Karpas-422 (cell line): ENCODE measurements at regions not wholly inside any gene's neighbourhood (a gene's known extent, or its start where the extent isn't known, plus 50 kb on each side); places are given as distances from the start of the nearest gene placed in this dataset.

Experiments used
- DNase-seq: peaks from one replicate; pipeline ENCODE4 v3.0.0-alpha.2; 2015
- H2AFZ ChIP-seq: fragments of 200-600 bp; sonication (generic); 2 replicates; pipeline ENCODE4 v1.6.1; 2014; ENCODE audit warnings: antibody characterized with exemption, low read length, mixed read lengths
- H3K27ac ChIP-seq: fragments of 200-600 bp; sonication (generic); 2 replicates; pipeline ENCODE4 v1.5.1; 2014; ENCODE audit warnings: mild to moderate bottlenecking, low read length, moderate library complexity
- H3K27me3 ChIP-seq: fragments of 200-600 bp; sonication (generic); 2 replicates; pipeline ENCODE4 v1.6.1; 2014; ENCODE audit warnings: low read length, mixed read lengths
- H3K36me3 ChIP-seq: fragments of 200-600 bp; sonication (generic); 2 replicates; pipeline ENCODE4 v1.6.1; 2014; ENCODE audit warnings: low read length, mixed read lengths; ENCODE audit not compliant: insufficient read depth
- H3K4me1 ChIP-seq: fragments of 200-600 bp; sonication (generic); 2 replicates; pipeline ENCODE4 v1.6.1; 2014; ENCODE audit warnings: mild to moderate bottlenecking, low read length, mixed read lengths
- H3K4me2 ChIP-seq: fragments of 200-600 bp; sonication (generic); 2 replicates; pipeline ENCODE4 v1.6.1; 2014; ENCODE audit warnings: low read length, low read depth, mild to moderate bottlenecking; ENCODE audit not compliant: poor library complexity, severe bottlenecking
- H3K4me3 ChIP-seq: fragments of 200-600 bp; sonication (generic); 2 replicates; pipeline ENCODE4 v1.5.1; 2014; ENCODE audit warnings: mild to moderate bottlenecking, antibody characterized with exemption, low read length, mixed read lengths
- H3K79me2 ChIP-seq: fragments of 200-600 bp; sonication (generic); 2 replicates; pipeline ENCODE4 v1.6.1; 2014; ENCODE audit warnings: mild to moderate bottlenecking, low read length, mixed read lengths
- H3K9ac ChIP-seq: fragments of 200-600 bp; sonication (generic); 2 replicates; pipeline ENCODE4 v1.6.0; 2014; ENCODE audit warnings: low read length
- H3K9me2 ChIP-seq: fragments of 200-600 bp; sonication (generic), shearing (Covaris generic); replicated peaks from 2 replicates; pipeline ENCODE4 v1.6.0; 2014; ENCODE audit warnings: mild to moderate bottlenecking, low read length, moderate library complexity; ENCODE audit not compliant: insufficient read depth
- H3K9me3 ChIP-seq: fragments of 300-700, 200-600 bp; sonication (generic); 2 replicates; pipeline ENCODE4 v1.6.1; 2014; ENCODE audit warnings: low read length, mixed read lengths
- H4K20me1 ChIP-seq: fragments of 200-600 bp; sonication (generic); 2 replicates; pipeline ENCODE4 v1.6.1; 2014; ENCODE audit warnings: mild to moderate bottlenecking, antibody characterized with exemption, low read length, low read depth; ENCODE audit not compliant: insufficient read depth

GRCh38 chr4:11512871-11513270 is 84.2 kb upstream of the HS3ST1 start:
- no peaks in the 10 kb centered on the region for H3K27me3 ChIP-seq
- peaks cover 3% of the 10 kb centered on the region; the same call in 1 of the 2 replicates for H3K9me3 ChIP-seq
- H3K27ac ChIP-seq, result no peak overlapping the region
- no peaks in the 10 kb centered on the region for H3K79me2 ChIP-seq
- H3K36me3 ChIP-seq, result no peaks in the 10 kb centered on the region
- no peak overlapping the region for H2AFZ ChIP-seq
- no peak overlapping the region for H3K4me3 ChIP-seq
- H3K4me2 ChIP-seq, result no peak overlapping the region
- H3K4me1 ChIP-seq, result no peaks in the 10 kb centered on the region
- H3K9me2 ChIP-seq, result no peaks in the 10 kb centered on the region
- H3K9ac ChIP-seq, result no peak overlapping the region
- H4K20me1 ChIP-seq, result no peaks in the 10 kb centered on the region
- no peak for DNase-seq

GRCh38 chr4:11511321-11511720 is 82.6 kb upstream of the HS3ST1 start:
- H4K20me1 ChIP-seq, result no peaks in the 10 kb centered on the region
- H3K36me3 ChIP-seq, result no peaks in the 10 kb centered on the region
- DNase-seq, result no peak
- no peaks in the 10 kb centered on the region for H3K4me1 ChIP-seq
- H3K27ac ChIP-seq, result no peak overlapping the region
- H3K9me2 ChIP-seq, result no peaks in the 10 kb centered on the region
- no peak overlapping the region for H3K4me2 ChIP-seq
- H2AFZ ChIP-seq, result no peak overlapping the region
- H3K9ac ChIP-seq, result no peak overlapping the region
- no peak overlapping the region for H3K4me3 ChIP-seq
- H3K27me3 ChIP-seq, result no peaks in the 10 kb centered on the region
- H3K9me3 ChIP-seq, result peaks cover 3% of the 10 kb centered on the region; the same call in 1 of the 2 replicates
- H3K79me2 ChIP-seq, result no peaks in the 10 kb centered on the region

DNA sequence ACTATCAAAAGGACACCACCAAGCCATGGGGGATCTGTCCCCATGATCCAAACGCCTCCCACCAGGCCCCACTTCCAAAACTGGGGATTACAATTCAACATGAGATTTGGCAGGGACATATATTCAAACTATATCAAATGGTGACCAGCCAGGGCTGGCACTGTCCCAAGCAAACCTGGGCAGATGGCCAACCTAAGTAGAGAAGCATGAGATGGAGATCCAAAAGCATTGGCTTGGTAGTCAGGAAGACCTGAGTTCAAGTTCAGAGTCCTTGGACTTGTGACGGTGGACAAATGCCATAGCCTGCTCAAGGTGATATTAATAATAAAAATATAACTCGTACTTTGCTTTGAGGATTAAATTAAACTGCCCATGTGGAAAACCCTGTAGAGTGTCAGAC is 79.2 kb upstream of the HS3ST1 start:
- no peak for DNase-seq

GRCh38 chr4:11506194-11506593 is 77.5 kb upstream of the HS3ST1 start:
- Histone ChIP-seq H3K4me3 (no peak overlapping the region), H4K20me1 (no peaks in the 10 kb centered on the region), H3K9me2 (no peaks in the 10 kb centered on the region), H3K27ac (no peak overlapping the region), H3K9ac (no peak overlapping the region), H3K79me2 (no peaks in the 10 kb centered on the region), H2AFZ (no peak overlapping the region), H3K4me1 (no peaks in the 10 kb centered on the region), H3K9me3 (peaks cover 19% of the 10 kb centered on the region), H3K27me3 (no peaks in the 10 kb centered on the region), H3K36me3 (no peaks in the 10 kb centered on the region), H3K4me2 (no peak overlapping the region)
- no peak for DNase-seq

More for the DNA sequence above, 79.2 kb upstream of the HS3ST1 start:
- Histone ChIP-seq H3K79me2 (no peaks in the 10 kb centered on the region), H3K4me1 (no peaks in the 10 kb centered on the region), H3K4me2 (no peak overlapping the region), H3K27ac (no peak overlapping the region), H3K9ac (no peak overlapping the region), H3K9me2 (no peaks in the 10 kb centered on the region), H2AFZ (no peak overlapping the region), H3K36me3 (no peaks in the 10 kb centered on the region), H4K20me1 (no peaks in the 10 kb centered on the region), H3K9me3 (peaks cover 10% of the 10 kb centered on the region), H3K27me3 (no peaks in the 10 kb centered on the region), H3K4me3 (no peak overlapping the region)

DNA sequence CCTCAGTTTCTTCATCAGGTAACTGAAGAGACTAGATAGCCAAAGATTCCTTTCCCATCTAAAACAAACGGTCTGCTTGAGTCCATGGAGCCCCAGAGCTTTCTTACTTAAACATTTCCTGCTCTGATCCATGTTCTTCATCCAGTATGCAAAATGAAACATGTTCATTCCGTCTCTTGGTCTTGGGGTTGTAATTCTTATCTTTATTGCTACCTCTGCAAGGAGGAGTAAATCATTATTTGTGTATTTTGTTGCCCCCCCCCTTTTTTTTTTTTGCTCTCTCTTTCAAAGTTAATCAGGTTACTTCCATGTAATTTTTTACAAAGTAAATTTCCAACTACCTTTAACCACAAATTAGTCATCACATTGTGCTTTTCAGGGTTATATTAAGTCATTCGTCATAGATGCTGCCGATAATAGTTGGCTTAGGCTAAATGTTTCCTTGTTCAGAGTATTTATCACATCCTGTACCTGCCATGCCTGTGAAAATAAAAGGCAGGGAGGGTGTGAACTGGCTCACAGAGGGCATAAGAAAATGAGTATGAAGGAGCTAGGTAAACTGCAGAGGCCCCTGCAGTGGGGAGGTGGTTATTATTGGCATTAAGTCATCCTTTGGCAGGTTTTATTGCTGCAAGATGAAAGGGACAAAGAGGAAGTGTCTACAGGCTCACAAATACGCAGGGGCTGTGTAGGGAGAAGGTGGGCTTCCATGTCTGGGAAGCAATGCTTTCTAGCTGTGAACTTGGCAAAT is 76.7 kb upstream of the HS3ST1 start:
- Histone ChIP-seq H4K20me1 (no peaks in the 10 kb centered on the region), H3K9me3 (peaks cover 19% of the 10 kb centered on the region), H3K4me3 (no peak overlapping the region), H3K4me2 (no peak overlapping the region), H3K36me3 (no peaks in the 10 kb centered on the region), H3K27me3 (no peaks in the 10 kb centered on the region), H3K9me2 (no peaks in the 10 kb centered on the region), H3K4me1 (no peaks in the 10 kb centered on the region), H3K27ac (no peak overlapping the region), H2AFZ (no peak overlapping the region), H3K79me2 (no peaks in the 10 kb centered on the region), H3K9ac (no peak overlapping the region)
- no peak for DNase-seq

GRCh38 chr4:11503166-11503565 is 74.5 kb upstream of the HS3ST1 start:
- Histone ChIP-seq H3K27ac (no peak overlapping the region), H3K4me1 (no peaks in the 10 kb centered on the region), H3K4me2 (no peak overlapping the region), H2AFZ (no peak overlapping the region), H3K36me3 (no peaks in the 10 kb centered on the region), H3K9me3 (peaks cover 16% of the 10 kb centered on the region), H3K9me2 (no peaks in the 10 kb centered on the region), H3K4me3 (no peak overlapping the region), H3K79me2 (no peaks in the 10 kb centered on the region), H4K20me1 (no peaks in the 10 kb centered on the region), H3K27me3 (no peaks in the 10 kb centered on the region), H3K9ac (no peak overlapping the region)
- no peak for DNase-seq

GRCh38 chr4:11497972-11498371 is 69.3 kb upstream of the HS3ST1 start:
- no peak overlapping the region for H3K9ac ChIP-seq
- H3K4me2 ChIP-seq, result no peak overlapping the region
- no peaks in the 10 kb centered on the region for H4K20me1 ChIP-seq
- no peaks in the 10 kb centered on the region for H3K9me2 ChIP-seq
- no peak overlapping the region for H3K4me3 ChIP-seq
- peaks cover 13% of the 10 kb centered on the region; the same call in 1 of the 2 replicates for H3K9me3 ChIP-seq
- no peak overlapping the region for H2AFZ ChIP-seq
- H3K27ac ChIP-seq, result no peak overlapping the region
- no peaks in the 10 kb centered on the region for H3K36me3 ChIP-seq
- no peaks in the 10 kb centered on the region for H3K4me1 ChIP-seq
- H3K27me3 ChIP-seq, result no peaks in the 10 kb centered on the region
- no peaks in the 10 kb centered on the region for H3K79me2 ChIP-seq
- no peak for DNase-seq

GRCh38 chr4:11497212-11497806 is 68.6 kb upstream of the HS3ST1 start:
- Histone ChIP-seq H3K9me2 (no peaks in the 10 kb centered on the region), H3K9ac (no peak overlapping the region), H3K9me3 (peaks cover 11% of the 10 kb centered on the region; the same call in 1 of the 2 replicates), H3K27me3 (no peaks in the 10 kb centered on the region), H3K4me3 (no peak overlapping the region), H3K4me1 (no peaks in the 10 kb centered on the region), H4K20me1 (no peaks in the 10 kb centered on the region), H3K27ac (no peak overlapping the region), H3K4me2 (no peak overlapping the region), H3K79me2 (no peaks in the 10 kb centered on the region), H2AFZ (no peak overlapping the region), H3K36me3 (no peaks in the 10 kb centered on the region)
- DNase-seq, result no peak
